ENCODE measurements at regions not wholly inside any gene's neighbourhood (a gene's known extent, or its start where the extent isn't known, plus 50 kb on each side); places are given as distances from the start of the nearest gene placed in this dataset.

GRCh38 chr3:70854108-70854507, 541.7 kb upstream of the MDFIC2 start:
- no peak overlapping the region for H3K27ac Mint-ChIP-seq (ENCODE audit: unreplicated experiment)
- CTCF ChIA-PET, result no interaction called here
- H3K4me1 ChIP-seq, result no peaks in the 10 kb centered on the region; the same call in 1 of the 2 replicates

GRCh38 chr3:70853161-70853944, 540.9 kb upstream of the MDFIC2 start:
- POLR2A ChIA-PET, result no interaction called here

More at GRCh38 chr3:70854108-70854507, 541.7 kb upstream of the MDFIC2 start:
- POLR2A ChIA-PET, result no interaction called here
- Histone ChIP-seq H3K36me3 (ENCODE audit: control insufficient read depth, insufficient read depth, low read length) (no peaks in the 10 kb centered on the region), H3K4me3 (ENCODE audit: low read depth, low read length) (no peak overlapping the region), H3K27me3 (replicated peaks; ENCODE audit: control insufficient read depth, insufficient read depth, low read length) (no peaks in the 10 kb centered on the region), H3K9me3 (no peaks in the 10 kb centered on the region)
- TF ChIP-seq CTCF (IDR thresholded peaks at IDR 0.05; ENCODE audit: insufficient read depth in 1 of 2, low read depth in 1 of 2, low read length in 1 of 2, severe bottlenecking in 1 of 2, unreplicated experiment in 1 of 2), result no peak
- Mint-ChIP-seq H3K4me3 (ENCODE audit: unreplicated experiment) (no peak overlapping the region), H3K36me3 (ENCODE audit: insufficient read depth, unreplicated experiment) (no peaks in the 10 kb centered on the region), H3K9me3 (ENCODE audit: unreplicated experiment) (no peaks in the 10 kb centered on the region), H3K27me3 (ENCODE audit: insufficient read depth, unreplicated experiment) (peaks cover 6% of the 10 kb centered on the region), H3K4me1 (ENCODE audit: low read depth, unreplicated experiment) (no peaks in the 10 kb centered on the region)
- DNase-seq, result no peak
- intact Hi-C loops (cut with micrococcal nuclease; ENCODE audit: unreplicated experiment), result no loop called here
- BruUV-seq (replicated peaks), result no TSS peak

More at GRCh38 chr3:70853161-70853944, 540.9 kb upstream of the MDFIC2 start:
- no peak for DNase-seq
- Histone ChIP-seq H3K36me3 (ENCODE audit: control insufficient read depth, insufficient read depth, low read length) (no peaks in the 10 kb centered on the region), H3K4me1 (no peaks in the 10 kb centered on the region; the same call in 1 of the 2 replicates), H3K9me3 (no peaks in the 10 kb centered on the region), H3K4me3 (ENCODE audit: low read depth, low read length) (no peak overlapping the region), H3K27me3 (replicated peaks; ENCODE audit: control insufficient read depth, insufficient read depth, low read length) (no peaks in the 10 kb centered on the region)
- no peaks in the 10 kb centered on the region for H3K36me3 Mint-ChIP-seq (ENCODE audit: insufficient read depth, unreplicated experiment)
- peaks cover 6% of the 10 kb centered on the region for H3K27me3 Mint-ChIP-seq (ENCODE audit: insufficient read depth, unreplicated experiment)
- no TSS peak for BruUV-seq (replicated peaks)
- intact Hi-C loops (cut with micrococcal nuclease; ENCODE audit: unreplicated experiment), result no loop called here
- TF ChIP-seq CTCF (IDR thresholded peaks at IDR 0.05; ENCODE audit: insufficient read depth in 1 of 2, low read depth in 1 of 2, low read length in 1 of 2, severe bottlenecking in 1 of 2, unreplicated experiment in 1 of 2), result no peak
- H3K27ac Mint-ChIP-seq (ENCODE audit: unreplicated experiment), result no peak overlapping the region
- no peaks in the 10 kb centered on the region for H3K9me3 Mint-ChIP-seq (ENCODE audit: unreplicated experiment)
- CTCF ChIA-PET, result no interaction called here
- H3K4me1 Mint-ChIP-seq (ENCODE audit: low read depth, unreplicated experiment), result no peaks in the 10 kb centered on the region
- no peak overlapping the region for H3K4me3 Mint-ChIP-seq (ENCODE audit: unreplicated experiment)

All from Caco-2 (cell line).